Upper lobe of left lung (tissue), 6 donors: ENCODE measurements at regions not wholly inside any gene's neighbourhood (a gene's known extent, or its start where the extent isn't known, plus 50 kb on each side); places are given as distances from the start of the nearest gene placed in this dataset.

Experiments used
- ATAC-seq, 2 donors: fragments of 200-7000 bp; cut with Tn5 transposase; one replicate each; pipeline ENCODE4 v1.9.1; 2022; ENCODE audit warnings: mild to moderate bottlenecking in 2 of 2, moderate library complexity in 2 of 2; ENCODE audit not compliant: low FRiP score in 2 of 2
- DNase-seq, 2 donors: peaks; one replicate each; pipeline ENCODE4 v3.0.0-alpha.2; 2019 to 2020
- H3K27ac ChIP-seq, 4 donors: fragments of 200-600 bp; sonication (generic); one replicate each; pipeline ENCODE4 v1.5.1; 2016 to 2019
- H3K27me3 ChIP-seq, 4 donors: fragments of 200-600 bp; sonication (generic); one replicate each; pipeline ENCODE4 v1.5.1; 2017 to 2019
- H3K36me3 ChIP-seq, 4 donors: fragments of 200-600 bp; sonication (generic); one replicate each; pipeline ENCODE4 v1.5.1; 2016 to 2019
- H3K4me1 ChIP-seq, 4 donors: fragments of 200-600 bp; sonication (generic); one replicate each; pipeline ENCODE4 v1.5.1; 2018 to 2019
- H3K4me3 ChIP-seq, 4 donors: fragments of 200-600 bp; sonication (generic); one replicate each; pipeline ENCODE4 v1.5.1; 2017 to 2019; ENCODE audit warnings: mild to moderate bottlenecking in 2 of 4, moderate library complexity in 1 of 4
- H3K9me3 ChIP-seq, 4 donors: fragments of 200-600 bp; sonication (generic); one replicate each; pipeline ENCODE4 v1.5.1; 2018 to 2019
- CTCF ChIP-seq, 6 experiments: fragments of 450-650 bp in 4 of 6; fragments of 200-600 bp in 2 of 6; sonication (generic) in 2 of 6; IDR thresholded peaks; one replicate each; pipeline ENCODE4 v1.5.1; 2016 to 2019; ENCODE audit warnings: antibody characterized with exemption in 6 of 6
- EP300 ChIP-seq, 4 donors: sonication (generic); formaldehyde crosslinking; IDR thresholded peaks; one replicate each; pipeline ENCODE4 v1.5.1; 2017; ENCODE audit warnings: antibody characterized with exemption in 4 of 4, control low read depth in 2 of 4
- POLR2A ChIP-seq, 4 donors: fragments of 450-650 bp; IDR thresholded peaks; one replicate each; pipeline ENCODE4 v1.5.1; 2016 to 2017; ENCODE audit warnings: antibody characterized with exemption in 4 of 4, mild to moderate bottlenecking in 2 of 4
- POLR2AphosphoS5 ChIP-seq, 2 donors: sonication (generic); formaldehyde crosslinking; IDR thresholded peaks; one replicate each; pipeline ENCODE4 v1.5.1; 2017; ENCODE audit warnings: antibody characterized with exemption in 2 of 2
- WGBS, 2 donors: methylation state at CpG; one replicate each; pipeline ENCODE4 v1.1.5; 2017 to 2018; 5-methylcytosine and 5-hydroxymethylcytosine counted together
- donor health status: DM: no; HTN: no; CAD: no; lungs with moderate emphysema.
- donor health status: DM: no; HTN: yes; CAD: no; lungs with severe emphysema.

- H3K4me3 ChIP-seq = no peak overlapping the region
- TF ChIP-seq CTCF (IDR thresholded peaks at IDR 0.05) (no peak), POLR2AphosphoS5 (IDR thresholded peaks at IDR 0.05) (no peak), POLR2A (IDR thresholded peaks at IDR 0.05) (no peak)
- ATAC-seq (no peak), DNase-seq (no peak)
- H3K4me1 ChIP-seq = no peaks in the 10 kb centered on the region
- 69 to 76% methylated on average over 3 of the region's 3 CpGs for WGBS, 2 donors
- no peaks in the 10 kb centered on the region for H3K36me3 ChIP-seq
- no peak overlapping the region for H3K27ac ChIP-seq
- no peaks in the 10 kb centered on the region for H3K27me3 ChIP-seq
- no peaks in the 10 kb centered on the region for H3K9me3 ChIP-seq
Observed at GRCh38 chr20:52841003-52841402, 131.2 kb upstream of the TSHZ2 start.

- H3K27me3 ChIP-seq = no peaks in the 10 kb centered on the region
- ATAC-seq (no peak), DNase-seq (no peak)
- H3K27ac ChIP-seq = no peak overlapping the region
- 96% methylated on average over 4 of the region's 4 CpGs for WGBS, 2 donors
- TF ChIP-seq POLR2A (IDR thresholded peaks at IDR 0.05) = no peak
- TF ChIP-seq CTCF (IDR thresholded peaks at IDR 0.05) = no peak
- no peak for TF ChIP-seq POLR2AphosphoS5 (IDR thresholded peaks at IDR 0.05)
- H3K4me1 ChIP-seq = no peaks in the 10 kb centered on the region
- H3K9me3 ChIP-seq = no peaks in the 10 kb centered on the region
- H3K4me3 ChIP-seq = no peak overlapping the region
- H3K36me3 ChIP-seq = no peaks in the 10 kb centered on the region
Observed at GRCh38 chr20:52840041-52840440, 132.1 kb upstream of the TSHZ2 start.

GRCh38 chr20:52838510-52839241, 133.5 kb upstream of the TSHZ2 start:
- H3K27me3 ChIP-seq = no peaks in the 10 kb centered on the region
- TF ChIP-seq POLR2AphosphoS5 (IDR thresholded peaks at IDR 0.05) = no peak
- no peak for TF ChIP-seq CTCF (IDR thresholded peaks at IDR 0.05)
- TF ChIP-seq POLR2A (IDR thresholded peaks at IDR 0.05) = no peak
- no peak for TF ChIP-seq EP300 (IDR thresholded peaks at IDR 0.05)
- H3K4me3 ChIP-seq = no peak overlapping the region
- WGBS, 2 donors = 42 to 49% methylated on average over 2 of the region's 2 CpGs
- ATAC-seq = no peak
- H3K27ac ChIP-seq = no peak overlapping the region
- no peak for DNase-seq
- no peaks in the 10 kb centered on the region for H3K9me3 ChIP-seq
- H3K36me3 ChIP-seq = no peaks in the 10 kb centered on the region
- no peaks in the 10 kb centered on the region for H3K4me1 ChIP-seq

- DNase-seq = no peak
- H3K9me3 ChIP-seq = no peaks in the 10 kb centered on the region
- no peaks in the 10 kb centered on the region for H3K27me3 ChIP-seq
- no peaks in the 10 kb centered on the region for H3K36me3 ChIP-seq
- ATAC-seq = no peak
- 54 to 59% methylated on average over 4 of the region's 4 CpGs for WGBS, 2 donors
- TF ChIP-seq POLR2A (IDR thresholded peaks at IDR 0.05) (no peak), CTCF (IDR thresholded peaks at IDR 0.05) (no peak), POLR2AphosphoS5 (IDR thresholded peaks at IDR 0.05) (no peak), EP300 (IDR thresholded peaks at IDR 0.05) (no peak)
- H3K4me3 ChIP-seq = no peak overlapping the region
- no peak overlapping the region for H3K27ac ChIP-seq
- H3K4me1 ChIP-seq = no peaks in the 10 kb centered on the region
Observed at GRCh38 chr20:52837378-52837777, 134.8 kb upstream of the TSHZ2 start.

- TF ChIP-seq EP300 (IDR thresholded peaks at IDR 0.05) (no peak), POLR2AphosphoS5 (IDR thresholded peaks at IDR 0.05) (no peak), CTCF (IDR thresholded peaks at IDR 0.05) (no peak), POLR2A (IDR thresholded peaks at IDR 0.05) (no peak)
- Histone ChIP-seq H3K4me1 (no peaks in the 10 kb centered on the region), H3K4me3 (no peak overlapping the region), H3K27me3 (no peaks in the 10 kb centered on the region), H3K36me3 (no peaks in the 10 kb centered on the region), H3K27ac (no peak overlapping the region), H3K9me3 (peaks cover 0 to 11% (median 0%) of the 10 kb centered on the region in 4 donors)
- ATAC-seq (no peak), DNase-seq (no peak)
- 78 to 86% methylated on average over 2 of the region's 2 CpGs for WGBS, 2 donors
Observed at GRCh38 chr20:52833901-52834300, 138.3 kb upstream of the TSHZ2 start.
